Loucy (cell line): ENCODE measurements at regions not wholly inside any gene's neighbourhood (a gene's known extent, or its start where the extent isn't known, plus 50 kb on each side); places are given as distances from the start of the nearest gene placed in this dataset.

Experiments used
- H2AFZ ChIP-seq: fragments of 200-600 bp; sonication (generic); 2 replicates; pipeline ENCODE4 v1.6.0; 2016; ENCODE audit warnings: antibody characterized with exemption, mild to moderate bottlenecking, low read length, moderate library complexity
- H3F3A ChIP-seq: fragments of 200-600 bp; 2 replicates; pipeline ENCODE4 v1.6.0; 2016; ENCODE audit warnings: antibody characterized with exemption, low read depth, mild to moderate bottlenecking
- H3K27me3 ChIP-seq: fragments of 200-600 bp; sonication (generic); 2 replicates; pipeline ENCODE4 v1.6.1; 2014; ENCODE audit warnings: low read length, mild to moderate bottlenecking; ENCODE audit not compliant: insufficient read depth, poor library complexity, severe bottlenecking
- H3K36me3 ChIP-seq: fragments of 200-600 bp; sonication (generic); 2 replicates; pipeline ENCODE4 v1.6.1; 2016; ENCODE audit warnings: low read length; ENCODE audit not compliant: insufficient read depth
- H3K4me1 ChIP-seq: fragments of 200-600 bp; sonication (generic); 2 replicates; pipeline ENCODE4 v1.5.1; 2014; ENCODE audit warnings: low read length, mild to moderate bottlenecking; ENCODE audit not compliant: insufficient read depth, poor library complexity, severe bottlenecking
- H3K4me2 ChIP-seq: fragments of 200-600 bp; sonication (generic); 2 replicates; pipeline ENCODE4 v1.6.0; 2014; ENCODE audit warnings: antibody characterized with exemption, low read length, low read depth, mild to moderate bottlenecking; ENCODE audit not compliant: poor library complexity, severe bottlenecking
- H3K4me3 ChIP-seq: fragments of 200-600 bp; sonication (generic); 2 replicates; pipeline ENCODE4 v1.5.1; 2014; ENCODE audit warnings: low read length, mild to moderate bottlenecking, mixed read lengths; ENCODE audit not compliant: poor library complexity, severe bottlenecking
- H3K79me2 ChIP-seq: fragments of 200-600 bp; sonication (generic); 2 replicates; pipeline ENCODE4 v1.6.1; 2014; ENCODE audit warnings: low read length; ENCODE audit not compliant: insufficient read depth
- H3K9ac ChIP-seq: fragments of 200-600 bp; sonication (generic); 2 replicates; pipeline ENCODE4 v1.6.0; 2014; ENCODE audit warnings: mild to moderate bottlenecking, low read depth, low read length, moderate library complexity; ENCODE audit not compliant: poor library complexity, severe bottlenecking
- H3K9me2 ChIP-seq: fragments of 200-600 bp; sonication (generic); replicated peaks from 2 replicates; pipeline ENCODE4 v1.6.1; 2016; ENCODE audit warnings: low read depth, low read length, mixed read lengths
- H3K9me3 ChIP-seq: fragments of 200-600 bp; sonication (generic); 2 replicates; pipeline ENCODE4 v1.6.1; 2014; ENCODE audit warnings: mild to moderate bottlenecking, antibody characterized with exemption, low read length, low read depth; ENCODE audit not compliant: insufficient read depth
- H4K20me1 ChIP-seq: fragments of 200-600 bp; sonication (generic); 2 replicates; pipeline ENCODE4 v1.6.0; 2014; ENCODE audit warnings: antibody characterized with exemption, low read length, mild to moderate bottlenecking; ENCODE audit not compliant: insufficient read depth, poor library complexity, severe bottlenecking
- EZH2phosphoT487 ChIP-seq: fragments of 200-600 bp; IDR thresholded peaks from 2 replicates; pipeline ENCODE4 v1.6.1; 2018; ENCODE audit warnings: antibody characterized with exemption, mild to moderate bottlenecking, moderate library complexity, borderline replicate concordance
- TF ChIP-seq, protein P1 (sequence below): fragments of 200-600 bp; sonication (generic); conservative IDR thresholded peaks from 2 replicates; pipeline ENCODE4 v1.5.1; 2014; ENCODE audit warnings: mild to moderate bottlenecking, antibody characterized with exemption, low read length

GRCh38 chr18:71919211-71919610 lies 624.9 kb downstream of the CBLN2 start:
- Histone ChIP-seq H3K4me1 (no peaks in the 10 kb centered on the region), H3K4me2 (no peak overlapping the region), H3K4me3 (no peak overlapping the region), H3K9me3 (no peaks in the 10 kb centered on the region; the same call in 1 of the 2 replicates), H2AFZ (no peak overlapping the region), H3K9ac (no peak overlapping the region), H4K20me1 (no peaks in the 10 kb centered on the region), H3K9me2 (no peaks in the 10 kb centered on the region), H3F3A (no peaks in the 10 kb centered on the region), H3K79me2 (no peaks in the 10 kb centered on the region), H3K36me3 (no peaks in the 10 kb centered on the region), H3K27me3 (no peaks in the 10 kb centered on the region)
- TF ChIP-seq, protein P1, sequence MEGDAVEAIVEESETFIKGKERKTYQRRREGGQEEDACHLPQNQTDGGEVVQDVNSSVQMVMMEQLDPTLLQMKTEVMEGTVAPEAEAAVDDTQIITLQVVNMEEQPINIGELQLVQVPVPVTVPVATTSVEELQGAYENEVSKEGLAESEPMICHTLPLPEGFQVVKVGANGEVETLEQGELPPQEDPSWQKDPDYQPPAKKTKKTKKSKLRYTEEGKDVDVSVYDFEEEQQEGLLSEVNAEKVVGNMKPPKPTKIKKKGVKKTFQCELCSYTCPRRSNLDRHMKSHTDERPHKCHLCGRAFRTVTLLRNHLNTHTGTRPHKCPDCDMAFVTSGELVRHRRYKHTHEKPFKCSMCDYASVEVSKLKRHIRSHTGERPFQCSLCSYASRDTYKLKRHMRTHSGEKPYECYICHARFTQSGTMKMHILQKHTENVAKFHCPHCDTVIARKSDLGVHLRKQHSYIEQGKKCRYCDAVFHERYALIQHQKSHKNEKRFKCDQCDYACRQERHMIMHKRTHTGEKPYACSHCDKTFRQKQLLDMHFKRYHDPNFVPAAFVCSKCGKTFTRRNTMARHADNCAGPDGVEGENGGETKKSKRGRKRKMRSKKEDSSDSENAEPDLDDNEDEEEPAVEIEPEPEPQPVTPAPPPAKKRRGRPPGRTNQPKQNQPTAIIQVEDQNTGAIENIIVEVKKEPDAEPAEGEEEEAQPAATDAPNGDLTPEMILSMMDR = no peak
- no peak for TF ChIP-seq EZH2phosphoT487

DNA sequence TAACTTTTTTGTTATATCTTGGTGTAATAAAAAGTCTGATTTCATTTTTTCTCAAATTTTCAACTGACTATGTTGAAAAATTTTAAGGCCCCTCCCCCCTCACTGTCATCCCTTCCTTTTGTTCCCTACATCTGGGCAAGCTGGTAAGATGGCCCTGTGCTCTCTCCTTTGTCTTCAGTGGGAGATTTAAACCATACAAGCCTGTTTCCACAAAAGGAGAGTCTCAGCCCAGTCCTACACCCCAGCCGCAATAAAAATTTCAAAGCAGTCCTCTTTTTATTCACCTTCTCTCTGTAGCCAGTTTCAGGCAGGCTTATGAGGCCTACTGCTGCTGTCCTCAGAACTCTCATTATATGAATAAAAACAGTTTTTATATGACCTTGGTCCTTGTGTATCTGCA lies 630.5 kb downstream of the CBLN2 start:
- no peaks in the 10 kb centered on the region for H3K9me2 ChIP-seq
- H3K9ac ChIP-seq = no peak overlapping the region
- H3K4me2 ChIP-seq = no peak overlapping the region
- H3K9me3 ChIP-seq = no peaks in the 10 kb centered on the region
- no peaks in the 10 kb centered on the region for H4K20me1 ChIP-seq
- H2AFZ ChIP-seq = no peak overlapping the region
- H3K79me2 ChIP-seq = no peaks in the 10 kb centered on the region
- H3K4me3 ChIP-seq = no peak overlapping the region
- TF ChIP-seq, protein P1 = no peak
- no peak for TF ChIP-seq EZH2phosphoT487
- H3K27me3 ChIP-seq = no peaks in the 10 kb centered on the region
- no peaks in the 10 kb centered on the region for H3K36me3 ChIP-seq
- no peaks in the 10 kb centered on the region for H3F3A ChIP-seq
- H3K4me1 ChIP-seq = no peaks in the 10 kb centered on the region

DNA sequence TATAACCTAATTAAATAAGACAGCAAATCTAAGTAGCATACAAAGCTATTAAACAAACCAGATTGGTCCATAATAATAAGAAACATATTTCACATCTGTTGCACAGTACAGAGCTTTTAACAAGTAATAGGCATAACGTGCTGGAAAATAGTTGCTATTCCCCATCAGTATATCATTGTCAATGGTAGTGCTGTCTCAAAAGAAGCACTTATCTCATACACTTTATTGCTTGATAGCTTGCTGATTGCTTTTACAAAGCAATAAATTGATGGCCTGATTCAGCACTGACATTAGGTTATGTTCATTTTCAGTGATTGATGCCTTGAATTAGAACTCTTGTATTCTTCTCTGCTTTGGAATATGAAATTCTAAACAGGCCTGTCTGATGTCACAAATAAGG lies 641.7 kb downstream of the CBLN2 start:
- H4K20me1 ChIP-seq = no peaks in the 10 kb centered on the region
- TF ChIP-seq, protein P1 = no peak
- no peak for TF ChIP-seq EZH2phosphoT487
- no peak overlapping the region for H2AFZ ChIP-seq
- H3K4me1 ChIP-seq = no peaks in the 10 kb centered on the region
- no peak overlapping the region for H3K4me2 ChIP-seq
- H3K36me3 ChIP-seq = no peaks in the 10 kb centered on the region
- H3F3A ChIP-seq = no peaks in the 10 kb centered on the region
- no peak overlapping the region for H3K4me3 ChIP-seq
- H3K9ac ChIP-seq = no peak overlapping the region
- no peaks in the 10 kb centered on the region for H3K79me2 ChIP-seq
- H3K27me3 ChIP-seq = no peaks in the 10 kb centered on the region
- peaks cover 2% of the 10 kb centered on the region; the same call in 1 of the 2 replicates for H3K9me3 ChIP-seq
- no peaks in the 10 kb centered on the region; the same call in 1 of the 2 replicates for H3K9me2 ChIP-seq
